ENCODE measurements at regions not wholly inside any gene's neighbourhood (a gene's known extent, or its start where the extent isn't known, plus 50 kb on each side); places are given as distances from the start of the nearest gene placed in this dataset.

GRCh38 chr10:108638225-108638624 lies 1285.1 kb downstream of the XPNPEP1 start:
- Histone ChIP-seq H3K4me1 (ENCODE audit: control insufficient read depth in 1 of 2, insufficient read depth in 1 of 2, low read depth in 1 of 2, low read length in 1 of 2) (no peaks in the 10 kb centered on the region), H3K4me3 (ENCODE audit: low read depth in 1 of 2, low read length in 1 of 2) (no peak overlapping the region), H3K36me3 (no peaks in the 10 kb centered on the region), H3K27ac (no peak overlapping the region), H3K9me3 (no peaks in the 10 kb centered on the region), H3K27me3 (no peaks in the 10 kb centered on the region)
- TF ChIP-seq CTCF (IDR thresholded peaks at IDR 0.05), result no peak

- Histone ChIP-seq H3K36me3 (no peaks in the 10 kb centered on the region), H3K27me3 (no peaks in the 10 kb centered on the region), H3K9me3 (no peaks in the 10 kb centered on the region), H3K4me1 (ENCODE audit: control insufficient read depth in 1 of 2, insufficient read depth in 1 of 2, low read depth in 1 of 2, low read length in 1 of 2) (no peaks in the 10 kb centered on the region), H3K4me3 (ENCODE audit: low read depth in 1 of 2, low read length in 1 of 2) (no peak overlapping the region), H3K27ac (no peak overlapping the region)
- no peak for TF ChIP-seq CTCF (IDR thresholded peaks at IDR 0.05)
Measured at GRCh38 chr10:108633046-108633445, 1290.3 kb downstream of the XPNPEP1 start.

- H3K9me3 ChIP-seq, result no peaks in the 10 kb centered on the region
- no peak for TF ChIP-seq CTCF (IDR thresholded peaks at IDR 0.05)
- no peaks in the 10 kb centered on the region for H3K36me3 ChIP-seq
- no peak overlapping the region for H3K4me3 ChIP-seq (ENCODE audit: low read depth in 1 of 2, low read length in 1 of 2)
- no peaks in the 10 kb centered on the region for H3K27me3 ChIP-seq
- H3K27ac ChIP-seq, result no peak overlapping the region
- H3K4me1 ChIP-seq (ENCODE audit: control insufficient read depth in 1 of 2, insufficient read depth in 1 of 2, low read depth in 1 of 2, low read length in 1 of 2), result no peaks in the 10 kb centered on the region
Measured at GRCh38 chr10:108632144-108632543, 1291.2 kb downstream of the XPNPEP1 start.

GRCh38 chr10:108631332-108631731 lies 1292.0 kb downstream of the XPNPEP1 start:
- TF ChIP-seq CTCF (IDR thresholded peaks at IDR 0.05), result no peak
- Histone ChIP-seq H3K27ac (no peak overlapping the region), H3K9me3 (no peaks in the 10 kb centered on the region), H3K27me3 (no peaks in the 10 kb centered on the region), H3K36me3 (no peaks in the 10 kb centered on the region), H3K4me1 (ENCODE audit: control insufficient read depth in 1 of 2, insufficient read depth in 1 of 2, low read depth in 1 of 2, low read length in 1 of 2) (no peaks in the 10 kb centered on the region), H3K4me3 (ENCODE audit: low read depth in 1 of 2, low read length in 1 of 2) (no peak overlapping the region)

- no peak overlapping the region for H3K4me3 ChIP-seq (ENCODE audit: low read depth in 1 of 2, low read length in 1 of 2)
- H3K4me1 ChIP-seq (ENCODE audit: control insufficient read depth in 1 of 2, insufficient read depth in 1 of 2, low read depth in 1 of 2, low read length in 1 of 2), result no peaks in the 10 kb centered on the region
- no peak overlapping the region for H3K27ac ChIP-seq
- no peaks in the 10 kb centered on the region for H3K36me3 ChIP-seq
- H3K27me3 ChIP-seq, result no peaks in the 10 kb centered on the region
- no peak for TF ChIP-seq CTCF (IDR thresholded peaks at IDR 0.05)
- H3K9me3 ChIP-seq, result no peaks in the 10 kb centered on the region
Measured at GRCh38 chr10:108629834-108630233, 1293.5 kb downstream of the XPNPEP1 start.

- no peaks in the 10 kb centered on the region for H3K4me1 ChIP-seq (ENCODE audit: control insufficient read depth in 1 of 2, insufficient read depth in 1 of 2, low read depth in 1 of 2, low read length in 1 of 2)
- H3K36me3 ChIP-seq, result no peaks in the 10 kb centered on the region
- no peak overlapping the region for H3K4me3 ChIP-seq (ENCODE audit: low read depth in 1 of 2, low read length in 1 of 2)
- TF ChIP-seq CTCF (IDR thresholded peaks at IDR 0.05), result no peak
- no peaks in the 10 kb centered on the region for H3K9me3 ChIP-seq
- H3K27ac ChIP-seq, result no peak overlapping the region
- no peaks in the 10 kb centered on the region for H3K27me3 ChIP-seq
Measured at GRCh38 chr10:108624052-108624451, 1299.3 kb downstream of the XPNPEP1 start.
